ENCODE measurements at regions not wholly inside any gene's neighbourhood (a gene's known extent, or its start where the extent isn't known, plus 50 kb on each side); places are given as distances from the start of the nearest gene placed in this dataset.

DNA sequence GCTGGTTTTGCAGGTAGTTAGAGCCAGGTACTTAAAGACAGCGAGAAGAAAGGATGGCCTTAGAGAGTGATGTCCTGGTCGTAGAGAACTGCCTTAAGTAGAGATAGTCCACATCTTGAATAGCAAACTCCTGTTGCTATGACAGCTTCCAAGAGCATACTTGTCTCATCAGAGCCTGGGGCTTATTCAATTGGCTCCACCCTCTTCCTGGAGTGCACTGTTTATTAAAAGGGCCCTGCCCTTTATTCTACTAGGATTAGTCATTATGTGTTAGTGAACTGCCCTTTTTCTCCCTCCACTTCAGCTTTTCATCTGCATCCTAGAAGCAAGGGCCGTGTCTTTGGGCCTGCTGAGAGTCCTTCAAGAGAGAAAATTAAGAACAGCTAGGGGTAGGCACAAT, 94.5 kb upstream of the EOLA2 start (continued):
- TF ChIP-seq ZNF124 (CRISPR knock-in tag; IDR thresholded peaks at IDR 0.05) (no peak), MTA3 (IDR thresholded peaks at IDR 0.05; ENCODE audit: borderline replicate concordance) (no peak), BACH1 (tag; IDR thresholded peaks at IDR 0.05) (no peak)

DNA sequence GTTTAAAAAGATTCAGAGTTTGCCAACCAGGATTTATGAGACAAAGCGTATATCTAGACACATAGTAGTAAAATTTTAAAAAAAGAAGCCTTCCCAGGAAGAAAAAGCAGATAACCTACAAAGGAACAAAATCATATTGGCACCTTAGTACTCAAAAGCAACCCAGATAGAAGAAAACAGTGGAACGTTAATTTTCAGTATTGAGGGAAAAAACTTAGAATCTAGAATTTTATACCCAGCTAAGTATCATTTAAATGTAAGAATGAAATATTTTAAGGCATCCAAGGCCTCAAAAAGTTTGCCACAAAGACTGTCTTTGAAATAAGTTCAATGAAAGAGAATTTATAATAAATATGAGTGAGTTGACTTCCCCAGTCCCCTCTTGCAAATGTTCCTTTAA, 96.5 kb upstream of the EOLA2 start:
- Histone ChIP-seq H3K4me1 (replicated peaks in 1 of 2; ENCODE audit: control insufficient read depth in 2 of 2, insufficient read depth in 2 of 2, low read length in 2 of 2) (no peaks in the 10 kb centered on the region), H3K27me3 (ENCODE audit: control insufficient read depth in 2 of 2, insufficient read depth in 2 of 2, low read length in 2 of 2) (no peaks in the 10 kb centered on the region; a peak in 1 of 5 replicates), H4K20me1 (replicated peaks; ENCODE audit: control insufficient read depth, insufficient read depth, low read length) (no peaks in the 10 kb centered on the region), H3K4me3 (no peak overlapping the region), H3K9me3 (replicated peaks; ENCODE audit: control insufficient read depth, insufficient read depth, low read depth, low read length) (no peaks in the 10 kb centered on the region), H3K9ac (ENCODE audit: insufficient read depth in 1 of 2, low read depth in 2 of 2, low read length in 2 of 2) (no peak overlapping the region), H3K9me1 (ENCODE audit: control insufficient read depth, insufficient read depth, low read length) (no peaks in the 10 kb centered on the region), H3K4me2 (ENCODE audit: insufficient read depth, low read length) (no peak overlapping the region), H3K36me3 (ENCODE audit: control insufficient read depth, insufficient read depth, low read length) (no peaks in the 10 kb centered on the region), H3K27ac (ENCODE audit: extremely low read depth, low read depth, low read length) (no peak overlapping the region), H2AFZ (ENCODE audit: low read depth, low read length) (no peak overlapping the region), H3K79me2 (ENCODE audit: control insufficient read depth, insufficient read depth, low read length) (no peaks in the 10 kb centered on the region)
- ATAC-seq (no peak), FAIRE-seq (no peak), DNase-seq (ENCODE audit: extremely low read depth in 1 of 4, low spot score in 3 of 4) (no peak)
- intact Hi-C loops (cut with micrococcal nuclease) (loop anchor here (10.0 kb wide), 1 partner anchor 160 kb away; no protein-coding TSS in a partner anchor), in situ Hi-C loops (cut with MboI) (no loop called here)
- BruUV-seq (replicated peaks), result no TSS peak
- 0% methylated on average over 2 of the region's 2 CpGs for WGBS (ENCODE audit: insufficient coverage, low coverage, missing lambda C conversion rate)
- TF ChIP-seq ZFP1 (CRISPR knock-in tag; IDR thresholded peaks at IDR 0.05), result 0 out of 2 replicates have a peak, but pooled peaks have one; percentile 56
- TF ChIP-seq CBX3 (IDR thresholded peaks at IDR 0.05; ENCODE audit: borderline replicate concordance in 1 of 2, low read length in 2 of 2), result no peak
- ChIA-PET POLR2A (interaction anchor here (0.7 kb wide), 1 partner anchor 47 kb away, joined by 3 read pairs; no protein-coding TSS in a partner anchor), CTCF (ENCODE audit: low intra/inter-chr PET ratio) (no interaction called here)

DNA sequence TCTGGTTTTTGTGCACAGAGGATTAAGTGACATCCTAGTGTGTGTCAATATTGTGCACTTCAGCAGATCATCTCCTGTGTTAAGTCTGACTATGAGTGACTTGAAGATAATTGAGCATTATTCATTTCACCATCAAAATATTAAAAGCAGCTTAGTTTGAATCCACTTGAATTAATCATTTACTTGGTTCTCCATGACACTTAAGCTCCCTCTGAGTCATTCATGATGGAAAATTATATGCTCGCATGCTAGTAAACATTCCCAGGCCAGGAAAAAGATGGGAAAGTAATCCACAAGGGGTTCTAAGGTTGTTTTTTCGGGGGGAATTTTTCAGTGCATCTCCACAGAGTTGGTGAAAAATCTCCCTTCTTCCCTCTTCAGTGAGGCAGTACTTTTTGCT, 97.2 kb upstream of the EOLA2 start:
- DNase-seq (ENCODE audit: extremely low read depth in 1 of 4, low spot score in 3 of 4), result no peak
- CTCF ChIA-PET (ENCODE audit: low intra/inter-chr PET ratio), result no interaction called here
- intact Hi-C loops (cut with micrococcal nuclease) (loop anchor here (10.0 kb wide), 1 partner anchor 159 kb away; no protein-coding TSS in a partner anchor), in situ Hi-C loops (cut with MboI) (no loop called here)
- no peak overlapping the region for H3K4me3 ChIP-seq
- H3K36me3 ChIP-seq (ENCODE audit: control insufficient read depth, insufficient read depth, low read length), result no peaks in the 10 kb centered on the region
- H3K4me2 ChIP-seq (ENCODE audit: insufficient read depth, low read length), result no peak overlapping the region
- H4K20me1 ChIP-seq (replicated peaks; ENCODE audit: control insufficient read depth, insufficient read depth, low read length), result no peaks in the 10 kb centered on the region
- no peak overlapping the region for H3K9ac ChIP-seq (ENCODE audit: insufficient read depth in 1 of 2, low read depth in 2 of 2, low read length in 2 of 2)
- H3K79me2 ChIP-seq (ENCODE audit: control insufficient read depth, insufficient read depth, low read length), result no peaks in the 10 kb centered on the region
- no peak overlapping the region for H3K27ac ChIP-seq (ENCODE audit: extremely low read depth, low read depth, low read length)
- no peaks in the 10 kb centered on the region for H3K9me1 ChIP-seq (ENCODE audit: control insufficient read depth, insufficient read depth, low read length)
- H3K9me3 ChIP-seq (replicated peaks; ENCODE audit: control insufficient read depth, insufficient read depth, low read depth, low read length), result no peaks in the 10 kb centered on the region
- no peak for FAIRE-seq
- no peaks in the 10 kb centered on the region for H3K4me1 ChIP-seq (replicated peaks in 1 of 2; ENCODE audit: control insufficient read depth in 2 of 2, insufficient read depth in 2 of 2, low read length in 2 of 2)
- H3K27me3 ChIP-seq (ENCODE audit: control insufficient read depth in 2 of 2, insufficient read depth in 2 of 2, low read length in 2 of 2), result no peaks in the 10 kb centered on the region; a peak in 1 of 5 replicates
- ATAC-seq, result no peak
- no TSS peak for BruUV-seq (replicated peaks)
- 0% methylated on average over 2 of the region's 2 CpGs for WGBS (ENCODE audit: insufficient coverage, low coverage, missing lambda C conversion rate)
- POLR2A ChIA-PET, result interaction anchor here (0.7 kb wide), 1 partner anchor 48 kb away, joined by 3 read pairs; no protein-coding TSS in a partner anchor
- H2AFZ ChIP-seq (ENCODE audit: low read depth, low read length), result no peak overlapping the region
- TF ChIP-seq ZNF232 (CRISPR knock-in tag; IDR thresholded peaks at IDR 0.05) (no peak), RHOXF2B (CRISPR knock-in tag; conservative IDR thresholded peaks at IDR 0.05) (no peak), ILK (tag; IDR thresholded peaks at IDR 0.05; ENCODE audit: borderline replicate concordance, low read depth) (no peak), TAF9B (IDR thresholded peaks at IDR 0.05; ENCODE audit: partially characterized antibody) (no peak), FOS (IDR thresholded peaks at IDR 0.05; ENCODE audit: extremely low read depth, insufficient read length) (no peak), BCL6 (CRISPR knock-in tag; IDR thresholded peaks at IDR 0.05) (no peak), MXI1 (IDR thresholded peaks at IDR 0.05; ENCODE audit: low read depth, low read length) (no peak), HDAC2 (IDR thresholded peaks at IDR 0.05) (no peak), CBFA2T3 (IDR thresholded peaks at IDR 0.05) (no peak), EHMT2 (IDR thresholded peaks at IDR 0.05) (no peak), MCM3 (IDR thresholded peaks at IDR 0.05) (no peak)
- TF ChIP-seq, protein P1, sequence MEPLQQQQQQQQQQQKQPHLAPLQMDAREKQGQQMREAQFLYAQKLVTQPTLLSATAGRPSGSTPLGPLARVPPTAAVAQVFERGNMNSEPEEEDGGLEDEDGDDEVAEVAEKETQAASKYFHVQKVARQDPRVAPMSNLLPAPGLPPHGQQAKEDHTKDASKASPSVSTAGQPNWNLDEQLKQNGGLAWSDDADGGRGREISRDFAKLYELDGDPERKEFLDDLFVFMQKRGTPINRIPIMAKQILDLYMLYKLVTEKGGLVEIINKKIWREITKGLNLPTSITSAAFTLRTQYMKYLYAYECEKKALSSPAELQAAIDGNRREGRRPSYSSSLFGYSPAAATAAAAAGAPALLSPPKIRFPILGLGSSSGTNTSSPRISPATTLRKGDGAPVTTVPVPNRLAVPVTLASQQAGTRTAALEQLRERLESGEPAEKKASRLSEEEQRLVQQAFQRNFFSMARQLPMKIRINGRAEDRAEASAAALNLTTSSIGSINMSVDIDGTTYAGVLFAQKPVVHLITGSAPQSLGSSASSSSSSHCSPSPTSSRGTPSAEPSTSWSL (CRISPR knock-in tag; IDR thresholded peaks at IDR 0.05; ENCODE audit: borderline replicate concordance), result no peak

All from K562 (cell line).